Fibroblast of peridontal ligament (primary cell): ENCODE measurements at regions not wholly inside any gene's neighbourhood (a gene's known extent, or its start where the extent isn't known, plus 50 kb on each side); places are given as distances from the start of the nearest gene placed in this dataset.
"Not testable (repeated sequence)": the region's sequence is repeated elsewhere in the genome, so short reads cannot be mapped to it uniquely, and the experiment has no call there.

Experiments
- DNase-seq: peaks from one replicate; pipeline ENCODE4 v3.0.0-alpha.2; 2010; ENCODE audit errors: extremely low read depth

DNA sequence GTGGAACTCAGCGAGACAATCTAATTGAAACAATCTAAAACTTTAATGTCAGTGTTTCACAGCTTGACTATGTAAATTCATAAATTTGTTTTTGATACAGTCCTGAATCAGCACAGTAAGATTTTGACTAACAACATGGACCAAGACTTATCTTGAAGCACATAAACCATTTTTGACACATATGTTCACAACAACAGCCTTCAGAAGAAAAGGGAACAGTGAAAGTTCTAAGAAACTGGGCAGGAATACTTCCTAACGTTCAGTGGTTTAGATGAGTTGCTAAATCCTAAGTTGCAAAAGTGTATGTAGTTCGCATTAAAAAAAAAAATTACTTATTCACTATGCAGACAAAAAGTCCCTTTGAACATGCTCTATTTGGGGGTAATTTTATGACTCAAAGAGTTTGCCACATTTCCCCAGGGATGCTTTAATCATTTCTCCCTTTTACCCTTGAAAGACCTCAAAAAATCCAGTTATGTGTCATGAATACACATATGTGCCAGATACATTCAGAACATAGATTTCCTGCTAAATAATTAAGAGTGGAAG, 120.2 kb downstream of the MRPL39 start:
- DNase-seq = peak; percentile 48

DNA sequence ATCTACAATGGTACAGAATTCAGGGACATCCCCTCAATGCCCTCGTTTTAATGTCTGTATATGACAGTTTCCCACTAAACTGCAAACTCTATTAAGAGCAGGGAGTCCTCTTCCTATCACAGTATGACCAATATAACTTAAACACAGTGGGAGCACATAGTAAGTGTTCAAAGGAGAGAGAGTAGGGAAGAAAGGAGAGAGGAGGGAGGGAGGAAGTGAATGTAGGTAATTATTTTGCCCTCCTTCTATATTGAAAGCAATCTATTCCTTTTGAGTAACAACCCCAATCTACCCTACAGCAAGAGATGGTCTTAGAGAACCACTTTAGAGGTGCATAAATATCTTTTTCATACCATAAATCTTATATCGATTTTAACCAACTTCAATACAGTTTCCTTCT, 121.4 kb downstream of the MRPL39 start:
- no peak for DNase-seq

DNA sequence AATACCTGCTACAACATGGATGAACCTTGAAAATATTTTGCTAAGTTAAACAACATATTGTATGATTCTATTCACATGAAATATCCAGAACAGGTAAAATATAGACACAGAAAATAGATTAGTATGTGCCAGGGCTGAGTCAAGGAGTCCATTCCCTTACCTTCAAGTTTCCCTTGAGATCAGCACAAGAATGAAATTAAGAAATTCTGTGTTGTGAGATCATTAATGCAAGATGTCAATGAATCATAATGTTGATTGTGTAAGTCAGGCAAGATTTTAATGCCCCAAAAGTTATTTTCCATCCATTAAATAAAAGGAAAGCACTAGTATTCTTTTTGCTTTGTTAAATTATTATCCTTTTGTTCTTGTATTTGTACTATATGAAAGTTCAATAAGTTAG, 139.4 kb downstream of the MRPL39 start:
- peak; percentile 9 for DNase-seq

DNA sequence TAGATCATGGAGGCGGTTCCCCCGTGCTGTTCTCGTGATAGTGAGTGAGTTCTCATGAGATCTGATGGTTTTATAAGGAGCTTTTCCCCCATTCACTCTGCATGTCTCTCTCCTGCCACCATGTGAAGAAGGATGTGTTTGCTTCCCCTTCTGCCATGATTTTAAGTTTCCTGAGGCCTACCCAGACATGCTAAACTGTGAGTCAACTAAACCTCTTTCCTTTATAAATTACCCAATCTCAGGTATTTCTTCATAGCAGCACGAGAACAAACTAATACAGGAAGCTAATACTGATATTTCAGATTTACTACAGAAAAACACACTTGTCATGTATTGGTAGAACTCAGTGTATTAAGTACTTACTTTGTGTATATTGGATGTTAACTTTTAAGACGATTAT, 140.2 kb downstream of the MRPL39 start:
- not testable (repeated sequence) for DNase-seq

DNA sequence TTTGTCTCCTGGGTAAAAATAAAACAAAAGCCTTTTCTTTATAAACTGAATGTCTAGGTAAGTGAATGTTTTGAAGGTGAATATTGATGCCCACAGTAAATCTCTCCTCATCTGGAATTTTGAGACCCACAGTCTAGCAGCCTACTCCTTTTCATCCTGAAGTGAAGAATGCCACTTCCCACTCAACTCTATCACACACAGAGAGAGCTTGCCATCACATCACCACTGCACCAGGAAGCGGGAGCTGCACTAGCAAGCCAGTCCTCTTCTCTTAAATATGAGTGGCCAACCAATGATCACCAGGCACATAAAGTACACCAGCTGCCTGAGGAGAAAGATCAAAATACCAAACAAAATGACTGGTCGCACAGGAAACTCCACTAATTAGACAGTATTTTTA, 140.8 kb downstream of the MRPL39 start:
- no peak for DNase-seq

DNA sequence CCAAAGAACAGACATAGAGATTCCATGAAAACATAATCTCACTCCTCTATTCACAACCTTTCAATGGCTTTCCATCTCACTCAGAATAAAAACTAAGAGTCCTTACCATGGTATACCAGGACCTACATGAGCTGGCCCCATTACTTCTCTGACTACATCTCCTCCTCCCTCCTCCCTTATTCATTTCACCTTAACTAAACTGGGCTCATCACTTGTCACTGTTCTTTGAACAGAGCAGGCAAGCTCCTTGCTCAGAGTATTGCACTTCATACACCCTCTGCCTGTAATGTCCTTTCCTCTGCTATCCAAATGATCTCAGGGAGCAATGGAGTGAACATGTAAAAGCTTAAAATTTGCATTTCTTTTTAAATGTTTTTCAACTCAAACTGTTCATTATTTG, 142.0 kb downstream of the MRPL39 start:
- no peak for DNase-seq

DNA sequence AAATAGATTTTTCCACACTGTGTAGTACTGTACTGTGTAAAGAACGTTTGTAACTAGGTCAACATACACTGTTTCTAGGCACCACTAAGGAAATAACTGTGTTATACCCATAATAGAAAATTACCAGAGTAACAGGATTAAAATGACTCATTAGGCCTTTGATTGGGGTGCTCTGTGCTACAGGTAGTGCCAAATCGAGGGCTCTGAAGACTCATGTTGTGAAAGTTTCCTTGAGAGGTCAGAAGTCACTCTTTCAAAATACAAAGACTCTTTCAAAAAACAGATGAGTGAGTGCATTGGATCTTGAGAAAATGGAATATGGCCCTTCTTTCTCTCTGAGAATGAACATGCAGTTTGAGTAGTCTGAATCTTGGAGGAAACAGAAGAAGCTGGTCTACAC, 143.0 kb downstream of the MRPL39 start:
- DNase-seq = no peak

DNA sequence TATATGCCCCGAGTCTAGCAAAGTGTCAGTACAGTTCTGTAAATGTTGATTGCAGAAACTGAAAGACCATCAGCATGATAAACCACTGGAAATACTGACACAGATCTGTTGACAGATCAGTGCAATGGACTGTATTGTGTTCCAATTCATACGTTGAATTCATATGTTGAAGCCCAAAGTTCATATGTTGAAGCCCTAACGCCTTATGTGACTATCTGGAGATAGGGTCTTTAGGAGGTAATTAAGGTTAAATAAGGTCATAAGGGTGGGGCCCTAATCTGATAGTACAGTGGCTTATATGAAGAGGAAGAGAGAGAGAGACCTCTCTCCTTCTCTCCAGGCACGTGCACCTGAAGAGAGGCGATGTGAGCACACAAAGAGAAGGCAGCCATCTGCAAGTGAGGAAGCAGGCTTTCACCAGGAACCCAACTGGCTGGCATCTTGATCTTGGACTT, 144.7 kb downstream of the MRPL39 start:
- DNase-seq = no peak

DNA sequence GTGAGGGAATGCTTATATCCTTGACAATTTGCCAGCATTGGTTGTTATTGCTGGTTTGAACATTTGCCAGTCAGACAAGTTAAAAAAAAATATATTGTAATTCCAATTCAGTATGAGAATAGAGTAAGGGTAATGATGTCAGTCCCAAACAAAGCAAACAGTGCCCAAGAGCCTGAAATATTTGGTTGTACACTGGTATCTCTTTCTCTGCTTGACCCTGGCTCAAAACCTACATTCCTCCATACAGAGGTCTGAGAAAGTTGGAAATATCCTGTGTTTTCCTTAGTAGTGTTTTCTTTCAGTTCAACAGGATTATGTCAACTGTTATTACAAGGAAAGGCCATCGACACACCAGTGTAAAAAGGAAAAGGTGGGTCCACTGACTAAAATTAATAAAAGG, 145.6 kb downstream of the MRPL39 start:
- no peak for DNase-seq

DNA sequence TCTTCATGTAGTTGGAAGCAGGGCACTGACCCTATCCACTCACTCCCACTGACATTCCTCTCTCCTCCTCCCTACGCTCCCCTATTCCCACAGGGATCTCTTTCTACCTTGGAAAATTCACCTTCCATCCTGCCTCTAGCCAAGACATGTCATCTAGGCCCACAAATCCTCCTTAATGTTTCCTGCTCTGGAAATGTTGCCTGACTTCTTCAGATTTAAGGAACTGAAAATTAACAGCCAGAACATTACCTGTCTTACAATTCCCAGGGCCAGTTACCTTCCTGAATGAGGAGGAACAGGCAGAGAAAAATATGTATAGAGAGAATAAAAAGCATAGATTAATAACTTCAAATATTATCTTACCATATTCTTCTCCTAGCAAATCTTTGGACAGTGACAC, 147.3 kb downstream of the MRPL39 start:
- no peak for DNase-seq

DNA sequence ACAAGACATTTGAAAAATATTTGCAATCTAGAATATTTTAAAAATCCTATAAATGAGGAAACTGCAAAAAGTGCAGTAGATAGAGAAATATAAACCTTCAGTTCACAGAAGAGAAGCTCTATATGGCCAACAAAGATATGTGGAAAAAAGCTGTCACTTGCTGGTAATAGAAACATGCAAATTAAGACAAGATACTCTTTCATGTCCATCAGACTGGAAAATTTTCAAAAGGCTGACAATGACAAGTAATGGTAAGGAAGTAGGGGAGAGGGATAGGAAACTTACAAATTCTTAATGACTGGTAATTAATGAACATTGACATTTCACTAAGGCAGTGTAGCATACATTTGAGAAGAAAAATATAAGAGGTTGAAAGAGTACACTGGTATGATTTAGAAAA, 147.9 kb downstream of the MRPL39 start:
- no peak for DNase-seq

DNA sequence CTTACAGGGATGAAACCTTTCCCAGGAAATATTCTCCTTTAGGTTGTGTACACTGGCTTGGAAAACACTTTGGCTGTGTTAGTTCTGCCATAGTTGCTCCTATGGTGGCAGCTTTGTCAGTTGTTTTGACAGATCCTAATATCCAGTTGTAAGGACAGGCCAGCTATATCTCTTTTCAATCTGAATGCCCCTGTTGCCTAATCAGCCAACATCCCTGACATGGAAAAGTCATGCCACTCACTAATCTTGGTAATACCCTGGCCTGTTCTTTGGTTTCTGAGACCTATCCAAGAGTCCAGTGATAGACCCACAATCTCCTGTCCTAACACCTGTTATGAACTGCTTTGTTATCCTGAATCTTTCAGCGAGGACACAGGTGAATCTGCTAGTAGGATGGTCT, 148.8 kb downstream of the MRPL39 start:
- DNase-seq = no peak

DNA sequence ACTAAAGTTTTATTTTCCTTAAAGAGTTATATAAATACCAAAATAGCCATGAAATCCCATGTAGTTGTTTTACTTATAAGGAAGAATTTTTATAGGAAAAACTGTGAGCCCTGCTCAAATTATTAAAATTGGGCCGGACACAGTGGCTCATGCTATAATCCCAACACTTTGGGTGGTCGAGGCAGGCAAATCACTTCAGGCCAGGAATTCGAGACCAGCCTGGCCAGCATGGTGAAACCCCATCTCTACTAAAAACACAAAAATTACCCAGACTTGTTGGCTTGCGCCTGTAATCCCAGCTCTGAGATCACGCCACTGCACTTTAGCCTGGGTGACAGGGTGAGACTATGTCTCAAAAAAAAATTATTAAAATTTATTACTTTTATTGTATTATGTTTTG, 149.3 kb downstream of the MRPL39 start:
- DNase-seq = no peak

DNA sequence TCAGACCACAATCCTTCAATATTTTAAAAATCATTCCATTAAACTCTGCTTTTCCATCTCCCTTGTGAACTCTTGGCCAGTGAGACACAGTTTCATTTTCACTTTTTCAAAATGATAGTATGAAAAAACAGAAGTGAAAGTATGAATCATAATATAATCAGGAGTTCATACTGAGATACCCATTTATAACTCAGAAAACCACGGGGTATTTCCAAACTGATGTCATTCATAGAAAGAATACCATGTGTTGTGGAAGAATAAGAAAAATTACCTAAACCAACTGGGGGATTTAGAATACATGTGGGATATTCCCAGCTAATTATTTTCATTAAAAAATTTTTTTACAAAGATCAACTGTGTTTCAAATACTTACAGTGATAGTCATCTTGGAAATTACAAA, 149.9 kb downstream of the MRPL39 start:
- DNase-seq = peak; percentile 78

DNA sequence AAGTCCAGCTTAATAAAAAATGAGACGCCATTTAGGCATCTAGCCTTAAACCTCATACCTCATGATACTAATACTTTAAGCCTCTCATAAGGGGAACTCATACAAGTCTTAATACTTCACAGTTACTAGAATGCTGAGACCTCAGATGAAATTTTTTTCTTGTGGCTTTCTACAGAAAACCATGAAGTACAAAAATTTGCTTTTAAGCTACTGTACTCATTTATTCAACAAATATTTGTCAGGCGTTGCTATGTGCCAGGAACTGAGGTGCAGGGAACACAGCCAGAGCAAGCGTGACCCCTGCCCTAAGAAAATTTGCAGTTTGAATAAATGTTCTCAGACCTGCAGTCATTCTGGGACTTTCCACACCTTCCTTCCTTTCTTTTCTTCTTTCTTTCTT, 150.6 kb downstream of the MRPL39 start:
- no peak for DNase-seq

DNA sequence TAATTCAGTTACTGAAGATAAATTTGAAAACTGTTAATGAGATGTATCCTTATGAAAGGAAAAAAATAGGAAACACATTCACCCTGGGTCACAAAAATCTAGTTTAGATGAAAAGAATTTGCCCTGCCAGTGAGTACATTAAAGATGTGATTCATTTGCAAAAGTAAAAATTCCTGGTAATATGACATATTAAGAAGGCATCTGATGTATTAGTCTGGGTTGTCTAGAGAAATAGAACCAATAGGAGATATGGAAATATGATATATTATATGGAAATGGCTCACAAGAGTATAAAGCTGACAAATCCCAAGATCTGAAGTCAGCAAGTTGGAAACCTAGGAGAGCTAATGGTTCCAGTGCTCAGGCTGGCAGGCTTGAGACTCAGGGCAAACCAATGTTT, 153.8 kb downstream of the MRPL39 start:
- no peak for DNase-seq

DNA sequence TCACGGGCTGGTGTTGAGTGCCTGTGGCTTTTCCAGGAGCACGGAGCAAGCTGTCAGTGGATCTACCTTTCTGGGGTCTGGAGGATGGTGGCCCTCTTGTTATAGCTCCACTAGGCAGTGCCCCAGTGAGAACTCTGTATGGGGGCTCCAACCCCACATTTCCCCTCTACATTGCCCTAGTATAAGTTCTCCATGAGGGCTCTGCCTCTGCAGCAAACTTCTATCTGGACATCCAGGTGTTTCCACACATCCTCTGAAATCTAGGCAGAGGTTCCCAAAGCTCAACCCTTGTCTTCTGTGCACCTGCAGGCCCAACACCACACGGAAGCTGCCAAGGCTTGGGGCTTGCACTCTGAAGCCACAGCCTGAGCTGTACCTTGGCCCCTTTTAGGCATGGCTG, 157.3 kb downstream of the MRPL39 start:
- no peak for DNase-seq

DNA sequence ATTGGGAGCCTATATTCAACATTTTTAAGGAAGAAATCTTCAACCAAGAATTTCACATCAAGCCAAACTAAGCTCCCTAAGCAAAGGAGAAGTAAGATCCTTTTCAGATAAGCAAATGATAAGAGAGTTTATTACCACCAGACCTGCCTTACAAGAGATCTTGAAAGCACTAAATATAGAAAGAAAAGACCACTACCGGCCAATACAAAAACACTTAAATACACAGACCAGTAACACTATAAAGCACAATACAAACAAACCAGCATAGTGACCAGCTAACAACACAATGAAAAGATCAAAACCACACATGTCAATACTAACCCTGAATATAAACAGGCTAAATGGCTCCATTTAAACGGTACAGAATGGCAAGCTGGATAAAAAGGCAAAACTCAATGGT, 165.4 kb downstream of the MRPL39 start:
- DNase-seq = no peak

DNA sequence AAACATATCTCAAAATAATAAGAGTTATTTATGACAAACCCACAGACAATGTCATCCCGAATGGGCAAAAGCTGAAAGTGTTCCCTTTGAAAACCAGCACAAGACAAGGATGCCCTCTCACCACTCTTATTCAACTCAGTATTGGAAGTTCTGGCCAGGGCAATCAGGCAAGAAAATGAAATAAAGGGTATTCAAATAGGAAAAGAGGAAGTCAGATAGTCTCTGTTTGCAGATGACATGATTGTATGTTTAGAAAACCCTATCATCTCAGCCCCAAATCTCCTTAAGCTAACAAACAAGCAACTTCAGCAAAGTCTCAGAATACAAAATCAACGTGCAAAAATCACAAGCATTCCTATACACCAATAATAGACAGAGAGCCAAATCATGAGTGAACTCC, 169.8 kb downstream of the MRPL39 start:
- DNase-seq = not testable (repeated sequence)

DNA sequence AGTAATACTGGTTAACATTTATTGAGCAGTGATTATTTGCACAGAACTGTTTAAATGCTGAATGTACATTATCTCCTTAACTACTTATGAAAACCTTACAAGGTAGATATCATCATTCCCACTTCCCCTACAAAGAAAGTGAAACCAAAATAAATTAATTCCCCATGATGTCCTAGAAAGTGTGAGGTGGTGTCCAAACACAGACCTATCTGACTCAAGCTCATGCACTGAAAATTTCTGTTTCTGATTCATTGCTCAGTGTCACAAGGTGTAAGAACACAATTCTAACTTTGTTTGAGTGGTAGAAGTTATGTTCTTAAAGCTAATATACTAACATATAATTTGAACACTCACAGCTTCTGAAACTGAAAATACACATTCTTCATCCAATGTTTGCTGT, 178.7 kb downstream of the MRPL39 start:
- DNase-seq = peak; percentile 2

DNA sequence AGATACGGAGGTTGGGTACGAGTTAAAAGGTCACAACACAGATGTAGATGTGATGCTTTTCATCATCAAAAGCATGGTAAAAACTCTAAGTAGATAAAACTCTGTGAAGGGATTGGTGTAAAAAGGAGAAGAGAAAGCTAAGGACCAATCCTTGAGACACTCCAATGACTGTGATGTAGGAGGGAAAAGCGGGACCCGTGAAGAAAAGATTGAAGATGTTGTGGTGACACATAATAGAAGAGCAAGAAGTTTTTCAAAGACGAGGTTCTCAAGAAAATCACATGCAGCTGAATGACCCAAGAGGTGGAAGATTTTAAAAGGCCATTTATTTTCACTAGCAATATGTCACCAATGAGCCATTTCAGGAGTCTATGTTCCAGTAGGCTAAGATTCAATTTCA, 179.5 kb downstream of the MRPL39 start:
- DNase-seq = no peak

DNA sequence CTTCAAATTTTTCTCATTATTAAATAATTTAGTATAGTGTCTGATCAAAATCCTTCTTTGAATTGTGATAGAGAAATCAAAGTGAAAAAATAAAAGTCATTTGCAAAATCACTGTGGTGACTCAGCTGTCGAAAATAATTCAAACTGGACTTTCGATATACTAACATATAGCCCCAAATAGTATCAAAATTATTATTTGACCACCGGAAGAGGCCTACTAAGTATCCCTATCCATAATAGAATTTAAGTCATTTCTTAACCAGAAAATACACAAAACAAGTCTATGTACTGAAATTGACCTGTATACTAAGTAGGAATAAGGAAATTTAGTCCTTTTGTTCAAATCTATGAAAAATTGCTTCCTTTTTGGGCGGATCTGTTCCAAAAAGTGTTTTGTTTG, 180.7 kb downstream of the MRPL39 start:
- DNase-seq = no peak

DNA sequence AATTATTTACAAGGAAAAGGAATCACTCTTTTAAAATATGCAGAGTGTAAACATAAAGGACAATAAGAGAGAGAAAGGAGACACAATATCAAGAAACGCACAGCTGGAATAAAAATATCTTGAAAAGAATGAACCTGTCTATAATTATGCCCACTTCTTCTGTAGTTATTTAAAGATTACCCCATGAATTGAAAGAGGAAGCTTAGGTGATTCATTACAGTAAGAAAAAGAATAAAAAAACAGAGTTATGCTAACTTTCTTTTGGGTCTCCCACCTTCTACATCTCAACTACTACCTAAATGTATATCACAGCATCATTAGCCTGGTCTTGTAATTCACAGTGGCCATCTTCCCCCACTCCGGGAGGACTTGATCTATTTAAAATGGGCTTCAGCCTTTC, 182.1 kb downstream of the MRPL39 start:
- no peak for DNase-seq

DNA sequence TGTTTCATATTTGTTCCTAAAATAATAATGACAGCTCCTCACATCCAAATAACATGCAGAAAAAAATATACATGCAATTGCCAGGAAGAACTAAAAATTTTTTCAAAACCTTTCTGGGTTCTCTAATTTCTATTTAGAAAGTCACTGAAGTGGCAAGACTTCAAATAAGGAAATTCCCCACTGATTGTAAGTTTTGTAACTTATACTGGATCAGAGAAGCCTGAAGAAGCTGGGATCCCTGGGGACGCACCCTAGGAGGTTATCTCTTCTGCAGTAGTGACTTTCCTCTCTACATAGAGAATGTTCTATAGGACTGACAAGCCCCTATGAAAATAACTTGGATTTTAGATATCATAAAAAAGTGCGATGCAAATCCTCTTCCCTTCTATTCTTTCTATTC, 182.6 kb downstream of the MRPL39 start:
- no peak for DNase-seq

DNA sequence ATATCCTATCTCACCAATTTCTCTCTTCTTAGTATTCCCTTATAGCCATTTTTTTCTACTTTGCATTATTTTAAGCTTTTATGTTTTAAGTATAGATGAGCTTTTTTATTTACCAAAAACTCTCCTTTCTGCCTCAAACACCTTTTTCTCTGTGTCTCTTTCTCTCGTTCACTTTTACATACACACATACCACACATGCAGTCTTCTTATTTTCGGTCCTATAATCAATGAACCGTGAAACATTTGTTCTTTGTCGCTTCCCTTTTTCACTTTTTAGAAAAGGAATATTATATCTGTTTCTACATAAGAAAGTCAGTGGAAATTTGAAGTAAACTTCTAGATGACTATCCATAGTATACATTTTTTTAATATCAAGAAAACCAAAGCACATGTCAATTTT, 183.2 kb downstream of the MRPL39 start:
- no peak for DNase-seq
